ENCODE measurements at regions not wholly inside any gene's neighbourhood (a gene's known extent, or its start where the extent isn't known, plus 50 kb on each side); places are given as distances from the start of the nearest gene placed in this dataset.
A peak's percentile ranks its signal among the peaks of the same experiment; 100 is the strongest.

- Histone ChIP-seq H3K79me2 (ENCODE audit: insufficient read depth, low read length) (no peaks in the 10 kb centered on the region), H2AFZ (ENCODE audit: low read depth, low read length, severe bottlenecking) (no peak overlapping the region), H3K27me3 (ENCODE audit: low read length) (no peaks in the 10 kb centered on the region), H3K9ac (ENCODE audit: low read length) (no peak overlapping the region), H3K9me3 (ENCODE audit: insufficient read depth, low read length) (no peaks in the 10 kb centered on the region), H3F3A (ENCODE audit: insufficient read depth) (no peaks in the 10 kb centered on the region), H4K20me1 (ENCODE audit: low read depth, low read length) (no peaks in the 10 kb centered on the region), H3K4me3 (ENCODE audit: insufficient read depth, low read length, poor library complexity, severe bottlenecking) (no peak overlapping the region), H3K27ac (ENCODE audit: low read depth, low read length) (no peak overlapping the region), H3K4me2 (ENCODE audit: low read depth, low read length, poor library complexity, severe bottlenecking) (no peak overlapping the region), H3K9me2 (replicated peaks; ENCODE audit: insufficient read depth, low read length) (no peaks in the 10 kb centered on the region), H3K36me3 (ENCODE audit: low read length) (no peaks in the 10 kb centered on the region)
- TF ChIP-seq EZH2phosphoT487 (conservative IDR thresholded peaks at IDR 0.05; ENCODE audit: low read length) (no peak), CTCF (IDR thresholded peaks at IDR 0.05; ENCODE audit: insufficient read depth, low read length, poor library complexity, severe bottlenecking) (no peak)
Observed at GRCh38 chr1:34590211-34590623, 164.6 kb upstream of the GJB5 start.

DNA sequence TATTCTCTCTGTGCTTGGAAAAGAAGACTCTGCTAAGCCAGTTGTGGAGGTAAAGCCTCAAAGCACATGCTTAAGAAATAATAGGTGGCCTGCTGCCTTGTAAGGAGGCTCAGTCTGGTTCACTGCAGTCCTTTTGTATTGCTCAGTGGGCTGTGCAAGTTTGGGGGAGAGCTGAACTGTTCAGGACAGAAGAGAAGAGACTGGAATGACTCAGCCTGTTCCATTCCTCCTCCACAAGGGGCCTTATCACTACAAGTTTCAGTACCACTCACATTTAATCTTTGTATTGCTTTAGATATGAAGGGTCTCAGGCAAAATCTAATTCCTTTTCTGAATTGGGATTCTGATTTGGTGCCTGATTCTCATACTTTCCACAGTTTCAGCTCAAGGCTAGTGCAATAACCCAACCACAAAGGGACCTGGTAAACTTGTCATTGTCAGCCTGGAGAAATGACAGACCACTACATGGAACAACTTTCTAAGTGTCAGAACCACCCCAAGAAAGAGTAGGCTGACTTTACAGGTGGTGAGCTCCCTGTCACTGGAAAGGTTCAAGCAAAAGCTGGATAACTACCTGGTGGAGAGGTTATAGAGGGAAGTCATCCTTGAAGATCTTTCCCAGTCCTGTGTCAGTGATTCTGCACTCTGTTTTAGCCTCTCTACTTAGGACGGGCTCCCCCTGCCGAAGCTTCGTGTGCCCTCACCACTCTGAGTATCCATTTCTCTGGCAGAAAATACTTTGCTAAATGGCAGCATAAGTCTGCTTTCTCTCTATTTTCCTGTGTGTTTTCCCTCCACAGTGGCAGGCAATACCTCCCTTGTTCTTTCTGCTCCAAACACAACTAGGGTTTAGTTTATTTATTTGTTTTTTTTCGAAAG, 162.9 kb upstream of the GJB5 start:
- H3K36me3 ChIP-seq (ENCODE audit: low read length): no peaks in the 10 kb centered on the region
- H3K27me3 ChIP-seq (ENCODE audit: low read length): no peaks in the 10 kb centered on the region
- no peaks in the 10 kb centered on the region for H3F3A ChIP-seq (ENCODE audit: insufficient read depth)
- H3K79me2 ChIP-seq (ENCODE audit: insufficient read depth, low read length): no peaks in the 10 kb centered on the region
- H3K4me3 ChIP-seq (ENCODE audit: insufficient read depth, low read length, poor library complexity, severe bottlenecking): no peak overlapping the region
- no peaks in the 10 kb centered on the region for H3K9me3 ChIP-seq (ENCODE audit: insufficient read depth, low read length)
- no peak overlapping the region for H3K4me2 ChIP-seq (ENCODE audit: low read depth, low read length, poor library complexity, severe bottlenecking)
- no peaks in the 10 kb centered on the region for H4K20me1 ChIP-seq (ENCODE audit: low read depth, low read length)
- TF ChIP-seq CTCF (IDR thresholded peaks at IDR 0.05; ENCODE audit: insufficient read depth, low read length, poor library complexity, severe bottlenecking): peak; percentile 19
- TF ChIP-seq EZH2phosphoT487 (conservative IDR thresholded peaks at IDR 0.05; ENCODE audit: low read length): no peak
- no peaks in the 10 kb centered on the region for H3K9me2 ChIP-seq (replicated peaks; ENCODE audit: insufficient read depth, low read length)
- no peak overlapping the region for H3K9ac ChIP-seq (ENCODE audit: low read length)
- H3K27ac ChIP-seq (ENCODE audit: low read depth, low read length): no peak overlapping the region
- H2AFZ ChIP-seq (ENCODE audit: low read depth, low read length, severe bottlenecking): no peak overlapping the region

DNA sequence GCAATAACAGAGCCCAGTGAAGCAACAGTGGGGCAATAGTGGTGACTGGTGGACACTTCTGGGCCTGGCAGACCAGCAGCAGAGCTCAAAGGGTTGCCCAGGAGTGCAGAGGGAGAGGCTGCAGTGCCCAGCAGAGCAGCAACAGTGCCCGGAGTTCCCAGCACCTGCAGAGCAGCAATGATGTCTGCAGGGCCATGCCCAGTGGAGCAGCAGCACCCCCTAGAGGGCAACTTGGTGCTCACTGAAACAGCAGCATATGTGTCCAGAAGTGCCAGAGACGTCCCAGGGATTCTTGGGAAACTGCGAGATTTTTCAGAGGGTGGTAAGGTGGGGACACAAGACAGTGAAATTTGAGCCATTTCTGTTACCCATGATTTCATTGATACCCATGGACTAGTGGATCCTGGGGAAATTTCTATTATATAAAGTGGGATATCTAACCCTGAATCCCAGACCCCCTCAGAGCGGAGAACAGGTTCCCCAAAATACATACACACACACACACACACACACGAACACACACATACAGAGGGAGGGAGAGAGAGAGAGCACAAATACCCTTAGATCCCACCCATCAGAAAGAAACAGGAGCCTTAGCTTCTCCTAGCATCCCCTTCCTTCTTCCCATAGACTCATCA, 156.9 kb upstream of the GJB5 start:
- no peak overlapping the region for H2AFZ ChIP-seq (ENCODE audit: low read depth, low read length, severe bottlenecking)
- H4K20me1 ChIP-seq (ENCODE audit: low read depth, low read length): no peaks in the 10 kb centered on the region
- no peak overlapping the region for H3K4me3 ChIP-seq (ENCODE audit: insufficient read depth, low read length, poor library complexity, severe bottlenecking)
- no peaks in the 10 kb centered on the region for H3K9me3 ChIP-seq (ENCODE audit: insufficient read depth, low read length)
- H3K27me3 ChIP-seq (ENCODE audit: low read length): no peaks in the 10 kb centered on the region
- no peaks in the 10 kb centered on the region for H3K9me2 ChIP-seq (replicated peaks; ENCODE audit: insufficient read depth, low read length)
- TF ChIP-seq EZH2phosphoT487 (conservative IDR thresholded peaks at IDR 0.05; ENCODE audit: low read length) (no peak), CTCF (IDR thresholded peaks at IDR 0.05; ENCODE audit: insufficient read depth, low read length, poor library complexity, severe bottlenecking) (peak; percentile 83)
- H3K9ac ChIP-seq (ENCODE audit: low read length): no peak overlapping the region
- no peak overlapping the region for H3K27ac ChIP-seq (ENCODE audit: low read depth, low read length)
- no peaks in the 10 kb centered on the region for H3K79me2 ChIP-seq (ENCODE audit: insufficient read depth, low read length)
- no peaks in the 10 kb centered on the region for H3F3A ChIP-seq (ENCODE audit: insufficient read depth)
- no peak overlapping the region for H3K4me2 ChIP-seq (ENCODE audit: low read depth, low read length, poor library complexity, severe bottlenecking)
- H3K36me3 ChIP-seq (ENCODE audit: low read length): no peaks in the 10 kb centered on the region

Data from SU-DHL-6 (cell line).